ENCODE measurements at regions not wholly inside any gene's neighbourhood (a gene's known extent, or its start where the extent isn't known, plus 50 kb on each side); places are given as distances from the start of the nearest gene placed in this dataset.

DNA sequence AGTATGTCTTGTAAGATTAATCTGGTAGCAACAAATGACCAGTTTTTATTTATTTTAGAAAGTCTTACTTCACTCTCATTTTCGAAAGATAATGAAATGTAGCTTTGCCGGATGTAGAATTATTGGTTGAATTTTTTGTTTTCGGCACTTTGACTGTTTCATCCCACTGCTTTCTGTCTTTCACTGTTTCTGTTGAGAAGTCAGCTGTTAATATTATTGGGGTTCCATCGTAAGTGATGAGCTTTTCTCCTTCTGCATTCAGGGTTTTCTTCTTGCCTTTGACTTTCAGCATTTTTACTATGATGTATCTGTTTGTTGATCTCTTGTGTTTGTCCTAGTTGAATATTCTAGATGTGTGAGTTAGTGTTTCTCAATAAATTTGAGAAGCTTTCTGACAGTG, 383.4 kb downstream of the PAX1 start:
- ChIA-PET CTCF (no interaction called here), POLR2A (no interaction called here)
- TF ChIP-seq, protein P1, sequence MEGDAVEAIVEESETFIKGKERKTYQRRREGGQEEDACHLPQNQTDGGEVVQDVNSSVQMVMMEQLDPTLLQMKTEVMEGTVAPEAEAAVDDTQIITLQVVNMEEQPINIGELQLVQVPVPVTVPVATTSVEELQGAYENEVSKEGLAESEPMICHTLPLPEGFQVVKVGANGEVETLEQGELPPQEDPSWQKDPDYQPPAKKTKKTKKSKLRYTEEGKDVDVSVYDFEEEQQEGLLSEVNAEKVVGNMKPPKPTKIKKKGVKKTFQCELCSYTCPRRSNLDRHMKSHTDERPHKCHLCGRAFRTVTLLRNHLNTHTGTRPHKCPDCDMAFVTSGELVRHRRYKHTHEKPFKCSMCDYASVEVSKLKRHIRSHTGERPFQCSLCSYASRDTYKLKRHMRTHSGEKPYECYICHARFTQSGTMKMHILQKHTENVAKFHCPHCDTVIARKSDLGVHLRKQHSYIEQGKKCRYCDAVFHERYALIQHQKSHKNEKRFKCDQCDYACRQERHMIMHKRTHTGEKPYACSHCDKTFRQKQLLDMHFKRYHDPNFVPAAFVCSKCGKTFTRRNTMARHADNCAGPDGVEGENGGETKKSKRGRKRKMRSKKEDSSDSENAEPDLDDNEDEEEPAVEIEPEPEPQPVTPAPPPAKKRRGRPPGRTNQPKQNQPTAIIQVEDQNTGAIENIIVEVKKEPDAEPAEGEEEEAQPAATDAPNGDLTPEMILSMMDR (IDR thresholded peaks at IDR 0.05), result no peak
- intact Hi-C loops (cut with micrococcal nuclease), result no loop called here
- DNase-seq, result no peak
- no peaks in the 10 kb centered on the region for H3K27me3 Mint-ChIP-seq
- no peak overlapping the region for H3K27ac Mint-ChIP-seq
- H3K4me1 Mint-ChIP-seq, result no peaks in the 10 kb centered on the region
- H3K9me3 Mint-ChIP-seq, result peaks cover 26% of the 10 kb centered on the region
- ATAC-seq (ENCODE audit: low read depth), result no peak
- H3K36me3 Mint-ChIP-seq (ENCODE audit: low read depth), result no peaks in the 10 kb centered on the region
- H3K4me3 Mint-ChIP-seq, result no peak overlapping the region

DNA sequence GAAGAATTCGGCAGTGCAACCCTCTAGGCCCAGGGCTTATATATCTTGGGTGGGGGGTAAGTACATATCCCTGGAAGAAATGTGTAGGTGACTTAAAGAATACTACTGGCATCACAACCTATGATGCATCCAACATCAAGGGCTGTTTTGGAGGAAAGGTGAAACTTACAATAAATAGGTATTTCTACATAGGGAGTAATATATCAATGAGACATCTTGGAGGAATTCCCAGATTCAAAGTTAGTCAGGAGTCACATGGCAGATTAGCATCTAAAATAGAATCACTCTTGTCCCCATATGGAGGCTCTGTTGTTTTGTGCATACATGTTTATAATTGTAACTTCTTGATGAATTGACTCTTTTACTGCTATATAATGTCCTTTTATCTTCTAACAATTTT, 375.5 kb downstream of the PAX1 start:
- Mint-ChIP-seq H3K36me3 (ENCODE audit: low read depth) (no peaks in the 10 kb centered on the region), H3K27ac (no peak overlapping the region), H3K27me3 (no peaks in the 10 kb centered on the region), H3K4me3 (no peak overlapping the region), H3K9me3 (peaks cover 6% of the 10 kb centered on the region), H3K4me1 (no peaks in the 10 kb centered on the region)
- ChIA-PET POLR2A (no interaction called here), CTCF (no interaction called here)
- intact Hi-C loops (cut with micrococcal nuclease), result no loop called here
- ATAC-seq (ENCODE audit: low read depth) (no peak), DNase-seq (no peak)
- TF ChIP-seq, protein P1 (IDR thresholded peaks at IDR 0.05), result no peak

- H3K27ac Mint-ChIP-seq, result no peak overlapping the region
- POLR2A ChIA-PET, result no interaction called here
- no peak for ATAC-seq (ENCODE audit: low read depth)
- H3K36me3 Mint-ChIP-seq (ENCODE audit: low read depth), result no peaks in the 10 kb centered on the region
- H3K4me3 Mint-ChIP-seq, result no peak overlapping the region
- TF ChIP-seq, protein P1 (IDR thresholded peaks at IDR 0.05), result no peak
- H3K4me1 Mint-ChIP-seq, result no peaks in the 10 kb centered on the region
- H3K9me3 Mint-ChIP-seq, result peaks cover 4% of the 10 kb centered on the region
- H3K27me3 Mint-ChIP-seq, result no peaks in the 10 kb centered on the region
- CTCF ChIA-PET, result no interaction called here
- DNase-seq, result no peak
- intact Hi-C loops (cut with micrococcal nuclease), result no loop called here
Measured at GRCh38 chr20:22074635-22075034, 369.2 kb downstream of the PAX1 start.

DNA sequence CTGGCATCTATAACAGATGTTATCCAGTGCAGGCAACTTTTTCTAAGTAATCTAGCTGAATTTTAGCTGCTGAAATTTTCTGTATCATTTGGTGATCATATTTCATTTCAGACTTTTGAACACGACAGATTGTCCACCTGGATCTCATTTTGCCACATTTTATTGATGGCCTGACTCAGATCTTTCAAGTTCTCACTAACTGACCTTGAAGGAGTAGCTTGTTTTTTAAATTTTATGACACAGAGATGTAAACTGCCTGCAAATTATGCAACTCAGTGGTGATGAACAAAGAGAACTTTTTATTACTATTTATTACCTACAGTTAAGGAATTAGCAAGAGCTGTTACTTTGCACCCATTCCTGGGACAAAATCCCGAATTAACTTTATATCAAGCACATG, 366.4 kb downstream of the PAX1 start:
- DNase-seq, result no peak
- ChIA-PET CTCF (no interaction called here), POLR2A (no interaction called here)
- H3K36me3 Mint-ChIP-seq (ENCODE audit: low read depth), result no peaks in the 10 kb centered on the region
- no peaks in the 10 kb centered on the region for H3K4me1 Mint-ChIP-seq
- TF ChIP-seq, protein P1 (IDR thresholded peaks at IDR 0.05), result no peak
- H3K9me3 Mint-ChIP-seq, result peaks cover 5% of the 10 kb centered on the region
- ATAC-seq (ENCODE audit: low read depth), result no peak
- intact Hi-C loops (cut with micrococcal nuclease), result no loop called here
- H3K4me3 Mint-ChIP-seq, result no peak overlapping the region
- H3K27ac Mint-ChIP-seq, result no peak overlapping the region
- H3K27me3 Mint-ChIP-seq, result no peaks in the 10 kb centered on the region

DNA sequence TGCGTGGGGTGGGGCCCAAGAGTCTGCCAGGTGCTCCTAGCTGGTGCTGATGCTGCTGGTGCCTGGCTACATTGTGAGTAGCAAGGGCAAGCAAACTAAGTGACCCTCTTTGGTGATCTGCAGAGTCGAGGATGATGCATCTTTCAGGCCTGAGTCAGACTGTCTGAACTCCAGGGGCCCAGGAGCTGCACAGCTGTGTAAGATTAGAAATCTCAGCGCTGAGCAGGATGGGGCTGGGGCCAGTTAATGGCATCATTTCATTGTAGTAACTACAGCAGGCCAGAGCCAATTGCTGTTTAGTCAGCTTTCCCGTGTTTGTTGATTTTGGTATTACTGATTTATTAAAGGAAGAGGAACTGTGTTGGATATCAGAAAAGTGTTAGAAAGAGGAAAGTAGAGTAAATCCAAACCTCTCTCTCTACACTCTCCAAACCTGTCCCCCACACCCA, 365.2 kb downstream of the PAX1 start:
- Mint-ChIP-seq H3K27me3 (no peaks in the 10 kb centered on the region), H3K4me1 (no peaks in the 10 kb centered on the region), H3K27ac (no peak overlapping the region), H3K9me3 (peaks cover 5% of the 10 kb centered on the region), H3K4me3 (no peak overlapping the region), H3K36me3 (ENCODE audit: low read depth) (no peaks in the 10 kb centered on the region)
- ChIA-PET POLR2A (no interaction called here), CTCF (no interaction called here)
- no peak for DNase-seq
- TF ChIP-seq, protein P1 (IDR thresholded peaks at IDR 0.05), result no peak
- ATAC-seq (ENCODE audit: low read depth), result no peak
- intact Hi-C loops (cut with micrococcal nuclease), result no loop called here
